Stomach (tissue), 8 donors: ENCODE measurements at regions not wholly inside any gene's neighbourhood (a gene's known extent, or its start where the extent isn't known, plus 50 kb on each side); places are given as distances from the start of the nearest gene placed in this dataset.

Source experiments
- DNase-seq, 2 donors: peaks; one replicate each; pipeline versions ENCODE4 v3.0.0 to v3.0.0-alpha.2; 2013 to 2019
- H3K27ac ChIP-seq, 5 donors: fragments of 200-600 bp in 4 of 5; sonication (generic) in 4 of 5; one replicate each; pipeline ENCODE4 v1.5.1; 2013 to 2019; ENCODE audit warnings: mild to moderate bottlenecking in 1 of 5, moderate library complexity in 1 of 5
- H3K27me3 ChIP-seq, 3 donors: fragments of 200-600 bp; sonication (generic); one replicate each; pipeline ENCODE4 v1.5.1; 2017 to 2019; ENCODE audit warnings: mixed run types in 1 of 3
- H3K36me3 ChIP-seq, 4 donors: fragments of 200-600 bp; sonication (generic); 1 replicate in 3 of 4; 2 replicates in 1 of 4; pipeline ENCODE4 v1.5.1; 2016 to 2019
- H3K4me1 ChIP-seq, 4 donors: fragments of 200-600 bp; sonication (generic); one replicate each; pipeline ENCODE4 v1.5.1; 2016 to 2019
- H3K4me3 ChIP-seq, 4 donors: fragments of 200-600 bp; sonication (generic) in 3 of 4; one replicate each; pipeline ENCODE4 v1.5.1; 2016 to 2019; ENCODE audit warnings: mild to moderate bottlenecking in 1 of 4
- H3K9me3 ChIP-seq, 4 donors: fragments of 200-600 bp; sonication (generic); one replicate each; pipeline ENCODE4 v1.5.1; 2016 to 2019
- EP300 ChIP-seq: sonication (generic); formaldehyde crosslinking; IDR thresholded peaks from one replicate; pipeline ENCODE4 v1.6.1; 2017; ENCODE audit warnings: antibody characterized with exemption
- POLR2A ChIP-seq, 4 donors: fragments of 450-650 bp; IDR thresholded peaks; one replicate each; pipeline ENCODE4 v1.6.1; 2016; ENCODE audit warnings: antibody characterized with exemption in 4 of 4, control low read depth in 2 of 4, mild to moderate bottlenecking in 1 of 4, moderate library complexity in 1 of 4
- POLR2AphosphoS5 ChIP-seq, 3 donors: sonication (generic); formaldehyde crosslinking; IDR thresholded peaks; one replicate each; pipeline ENCODE4 v1.6.1; 2016; ENCODE audit warnings: antibody characterized with exemption in 3 of 3
- WGBS, 5 donors: extraction: QIAGEN DNeasy Blood & Tissue Kit in 3 of 5; methylation state at CpG; one replicate each; pipeline versions ENCODE4 v1.1.5 to v1.1.7; 2013 to 2018; 5-methylcytosine and 5-hydroxymethylcytosine counted together
- intact Hi-C: fragments of 100-400 bp; cut with DNase I; formaldehyde crosslinking; loops from one replicate; pipeline ENCODE4 v1.15.1; 2023; ENCODE audit warnings: low total_unique reads
- TF ChIP-seq, protein P1 (sequence below), 7 experiments: fragments of 450-650 bp in 4 of 7; fragments of 200-600 bp in 3 of 7; sonication (generic) in 3 of 7; IDR thresholded peaks; one replicate each; pipeline ENCODE4 v1.5.1; 2016 to 2019; ENCODE audit warnings: antibody characterized with exemption in 7 of 7, control low read depth in 2 of 7, mild to moderate bottlenecking in 1 of 7
- donor health status: healthy with polysubstance abuse.
- donor health status: Bipolar disorder and iron deficiency.
- donor health status: healthy.

DNA sequence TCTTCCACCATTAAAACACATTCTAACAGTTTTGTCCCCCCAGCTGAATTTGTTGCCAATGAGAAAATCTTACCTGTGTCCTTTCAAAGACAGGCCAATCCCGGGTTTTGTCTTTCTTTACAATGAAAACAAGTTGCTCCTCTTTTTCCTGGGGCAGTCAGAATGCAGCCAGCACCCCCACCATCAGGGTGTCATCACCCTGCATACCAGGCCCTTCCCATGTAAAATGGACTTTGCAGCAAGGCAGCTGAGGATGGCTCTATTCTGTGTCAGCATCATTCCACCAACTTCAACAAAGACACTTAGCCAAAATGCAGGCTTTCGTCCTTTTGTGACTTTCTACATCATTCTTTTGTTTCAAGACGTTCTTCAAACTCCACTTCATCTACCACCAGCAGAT lies 490.9 kb downstream of the OCA2 start:
- H3K27me3 ChIP-seq: no peaks in the 10 kb centered on the region
- intact Hi-C loops: no loop called here
- no peak for TF ChIP-seq EP300
- TF ChIP-seq POLR2AphosphoS5 (IDR thresholded peaks at IDR 0.05): no peak
- TF ChIP-seq POLR2A (IDR thresholded peaks at IDR 0.05): no peak
- TF ChIP-seq, protein P1, sequence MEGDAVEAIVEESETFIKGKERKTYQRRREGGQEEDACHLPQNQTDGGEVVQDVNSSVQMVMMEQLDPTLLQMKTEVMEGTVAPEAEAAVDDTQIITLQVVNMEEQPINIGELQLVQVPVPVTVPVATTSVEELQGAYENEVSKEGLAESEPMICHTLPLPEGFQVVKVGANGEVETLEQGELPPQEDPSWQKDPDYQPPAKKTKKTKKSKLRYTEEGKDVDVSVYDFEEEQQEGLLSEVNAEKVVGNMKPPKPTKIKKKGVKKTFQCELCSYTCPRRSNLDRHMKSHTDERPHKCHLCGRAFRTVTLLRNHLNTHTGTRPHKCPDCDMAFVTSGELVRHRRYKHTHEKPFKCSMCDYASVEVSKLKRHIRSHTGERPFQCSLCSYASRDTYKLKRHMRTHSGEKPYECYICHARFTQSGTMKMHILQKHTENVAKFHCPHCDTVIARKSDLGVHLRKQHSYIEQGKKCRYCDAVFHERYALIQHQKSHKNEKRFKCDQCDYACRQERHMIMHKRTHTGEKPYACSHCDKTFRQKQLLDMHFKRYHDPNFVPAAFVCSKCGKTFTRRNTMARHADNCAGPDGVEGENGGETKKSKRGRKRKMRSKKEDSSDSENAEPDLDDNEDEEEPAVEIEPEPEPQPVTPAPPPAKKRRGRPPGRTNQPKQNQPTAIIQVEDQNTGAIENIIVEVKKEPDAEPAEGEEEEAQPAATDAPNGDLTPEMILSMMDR (IDR thresholded peaks at IDR 0.05): no peak
- no peak overlapping the region for H3K27ac ChIP-seq
- no peaks in the 10 kb centered on the region for H3K4me1 ChIP-seq
- H3K4me3 ChIP-seq: no peak overlapping the region
- H3K9me3 ChIP-seq: peaks cover 0 to 24% (median 8%) of the 10 kb centered on the region in 4 donors
- H3K36me3 ChIP-seq: no peaks in the 10 kb centered on the region
- WGBS, 5 donors: 39 to 67% (median 59%) methylated on average over 3 of the region's 3 CpGs
- DNase-seq: no peak

DNA sequence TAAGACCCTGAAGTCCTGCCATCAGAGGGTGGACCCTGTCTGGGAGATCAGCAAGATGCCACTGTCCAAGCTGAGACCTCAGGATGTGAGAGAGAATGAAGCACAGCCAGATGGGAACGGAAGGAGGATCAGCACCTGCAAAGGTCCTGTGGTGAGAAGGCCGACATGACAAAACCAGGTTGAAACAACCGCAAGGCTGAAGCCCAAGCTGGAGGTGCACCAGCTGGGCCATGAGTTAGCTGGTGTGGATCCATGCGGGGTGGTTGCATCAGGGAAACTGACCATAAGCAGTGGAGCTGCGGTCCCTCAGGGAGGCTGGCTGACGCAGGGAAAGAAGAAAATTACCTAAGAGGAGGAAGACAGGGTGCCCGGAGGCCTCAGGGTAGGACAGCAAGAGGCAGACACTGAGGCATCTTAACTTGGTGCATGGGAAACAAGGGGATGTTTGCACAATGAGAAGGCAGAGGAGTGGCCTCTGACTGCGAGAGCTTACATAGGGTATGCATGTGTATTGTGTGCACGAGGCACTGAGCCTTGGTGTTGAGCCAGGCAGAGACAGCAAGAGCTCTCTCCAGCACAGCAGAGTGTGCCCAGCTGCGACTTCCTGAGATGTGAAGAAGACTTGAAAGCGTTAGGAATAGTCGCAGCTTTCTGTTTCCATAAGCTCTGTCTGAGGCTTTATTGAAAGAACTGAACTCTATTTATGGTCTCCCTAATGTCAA lies 497.7 kb downstream of the OCA2 start:
- intact Hi-C loops: no loop called here
- WGBS, 5 donors: 57 to 67% (median 62%) methylated on average over 12 of the region's 12 CpGs
- DNase-seq: peak in 1 of 2 donors; percentile 32
- no peaks in the 10 kb centered on the region for H3K36me3 ChIP-seq
- peaks cover 0 to 45% (median 18%) of the 10 kb centered on the region in 4 donors for H3K9me3 ChIP-seq
- H3K27me3 ChIP-seq: no peaks in the 10 kb centered on the region
- H3K27ac ChIP-seq: no peak overlapping the region
- H3K4me3 ChIP-seq: no peak overlapping the region
- TF ChIP-seq EP300: no peak
- TF ChIP-seq POLR2A (IDR thresholded peaks at IDR 0.05): no peak
- no peak for TF ChIP-seq POLR2AphosphoS5 (IDR thresholded peaks at IDR 0.05)
- TF ChIP-seq, protein P1 (IDR thresholded peaks at IDR 0.05): no peak
- no peaks in the 10 kb centered on the region for H3K4me1 ChIP-seq

DNA sequence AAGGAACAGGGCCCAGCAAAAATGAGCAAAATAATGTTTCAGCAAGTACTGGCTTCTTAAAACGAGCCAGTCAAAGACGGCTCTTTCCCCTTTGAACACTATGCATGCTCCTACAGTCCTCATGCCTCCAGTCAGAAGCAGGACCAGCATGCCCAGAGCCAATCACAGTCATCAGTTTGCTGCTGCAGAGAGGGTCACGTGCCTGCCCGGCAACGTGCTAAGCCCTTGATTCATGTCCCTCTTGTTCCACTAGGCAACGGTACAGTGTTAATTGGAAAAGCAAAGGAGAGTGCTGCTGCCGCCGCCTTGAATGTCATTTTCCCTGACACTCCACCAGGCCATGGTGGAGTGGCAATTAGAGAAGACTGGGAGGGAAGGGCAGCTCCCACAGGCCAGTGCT lies 500.1 kb downstream of the OCA2 start:
- Histone ChIP-seq H3K9me3 (peaks cover 4 to 47% (median 15%) of the 10 kb centered on the region in 4 donors), H3K27ac (no peak overlapping the region), H3K36me3 (no peaks in the 10 kb centered on the region), H3K27me3 (no peaks in the 10 kb centered on the region), H3K4me1 (no peaks in the 10 kb centered on the region), H3K4me3 (no peak overlapping the region)
- intact Hi-C loops: no loop called here
- no peak for DNase-seq
- WGBS, 5 donors: 71 to 86% (median 79%) methylated on average over 8 of the region's 8 CpGs
- TF ChIP-seq, protein P1 (IDR thresholded peaks at IDR 0.05): no peak
- no peak for TF ChIP-seq EP300
- TF ChIP-seq POLR2AphosphoS5 (IDR thresholded peaks at IDR 0.05): no peak
- no peak for TF ChIP-seq POLR2A (IDR thresholded peaks at IDR 0.05)

DNA sequence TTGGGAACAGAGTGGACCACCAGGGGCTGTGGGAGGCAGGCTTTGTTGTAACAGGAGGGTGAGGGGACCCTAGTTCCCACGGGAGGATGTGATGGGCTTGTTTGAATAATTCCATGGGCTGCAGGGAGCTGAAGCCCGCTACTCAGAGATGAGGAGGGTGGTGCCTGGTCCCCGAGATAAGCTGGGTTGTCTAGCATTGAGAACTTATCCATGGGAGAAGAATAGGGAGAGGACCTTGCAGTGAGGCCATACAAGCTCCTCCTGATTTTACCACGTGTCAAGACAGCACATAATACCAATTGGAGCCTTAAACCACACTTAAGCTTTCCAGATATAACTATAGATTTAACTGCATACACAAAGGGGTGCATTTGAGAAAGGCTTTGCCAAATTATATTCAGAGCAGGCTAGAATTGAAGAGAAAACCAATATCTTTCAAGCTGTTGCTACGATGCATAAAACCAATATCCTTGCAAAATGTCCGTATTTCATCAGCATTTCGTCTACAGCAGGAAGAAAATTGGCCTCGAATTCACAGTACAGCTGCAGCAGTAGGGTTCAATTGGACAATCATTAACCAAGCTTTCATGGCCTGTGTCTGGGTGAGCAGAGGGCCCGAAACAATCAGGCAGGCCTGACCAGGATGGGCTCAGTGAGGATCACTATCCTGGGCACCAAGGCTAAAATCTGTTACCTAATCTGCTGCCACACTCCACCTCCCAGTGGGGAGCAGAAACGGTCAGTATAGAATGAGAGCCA lies 500.7 kb downstream of the OCA2 start:
- Histone ChIP-seq H3K27ac (no peak overlapping the region), H3K4me3 (no peak overlapping the region), H3K27me3 (no peaks in the 10 kb centered on the region), H3K36me3 (no peaks in the 10 kb centered on the region), H3K4me1 (no peaks in the 10 kb centered on the region), H3K9me3 (peaks cover 4 to 51% (median 16%) of the 10 kb centered on the region in 4 donors)
- no peak for DNase-seq
- WGBS, 5 donors: 71 to 78% (median 74%) methylated on average over 10 of the region's 10 CpGs
- TF ChIP-seq POLR2A (IDR thresholded peaks at IDR 0.05) (no peak), POLR2AphosphoS5 (IDR thresholded peaks at IDR 0.05) (no peak), EP300 (no peak)
- TF ChIP-seq, protein P1 (IDR thresholded peaks at IDR 0.05): no peak
- intact Hi-C loops: no loop called here
